Right lobe of liver (tissue), 4 donors: ENCODE measurements at regions not wholly inside any gene's neighbourhood (a gene's known extent, or its start where the extent isn't known, plus 50 kb on each side); places are given as distances from the start of the nearest gene placed in this dataset.

Experiments used
- CTCF ChIP-seq, 4 donors: fragments of 200-600 bp in 3 of 4; fragments of 450-650 bp in 1 of 4; IDR thresholded peaks; one replicate each; pipeline versions ENCODE4 v1.5.1 to v1.8.0; 2016 to 2022; ENCODE audit warnings: antibody characterized with exemption in 4 of 4, mild to moderate bottlenecking in 2 of 4
- POLR2A ChIP-seq: fragments of 450-650 bp; IDR thresholded peaks from one replicate; pipeline ENCODE4 v1.6.1; 2017; ENCODE audit warnings: antibody characterized with exemption, mild to moderate bottlenecking
- donor health status: DM: no; HTN: no; CAD: no.
- donor health status: DM: no; HTN: no; CAD: no.
- donor health status: DM: no; HTN: yes; CAD: no.

- no peak for TF ChIP-seq CTCF (IDR thresholded peaks at IDR 0.05)
- no peak for TF ChIP-seq POLR2A
Observed at GRCh38 chr3:17955411-17955810, 213.0 kb upstream of the TBC1D5 start.
